H9 (cell line): ENCODE measurements at regions not wholly inside any gene's neighbourhood (a gene's known extent, or its start where the extent isn't known, plus 50 kb on each side); places are given as distances from the start of the nearest gene placed in this dataset.

Source experiments
- DNase-seq: peaks from one replicate; pipeline ENCODE4 v3.0.0-alpha.2; 2017
- H2AFZ ChIP-seq: one replicate; pipeline ENCODE4 v1.6.1; 2013; ENCODE audit warnings: mild to moderate bottlenecking, low read length, control low read depth, moderate library complexity
- H2AK5ac ChIP-seq: 2 replicates; pipeline ENCODE4 v1.6.1; 2013; ENCODE audit warnings: low read length, control low read depth, mixed read lengths; ENCODE audit not compliant: insufficient read length
- H2BK120ac ChIP-seq: one replicate; pipeline ENCODE4 v1.6.1; 2013; ENCODE audit warnings: low read depth, mild to moderate bottlenecking, low read length, control low read depth, inconsistent platforms; ENCODE audit not compliant: poor library complexity, severe bottlenecking
- H2BK12ac ChIP-seq: 2 replicates; pipeline ENCODE4 v1.6.1; 2013; ENCODE audit warnings: low read length, control low read depth, mixed read lengths, low read depth; ENCODE audit not compliant: insufficient read length
- H2BK15ac ChIP-seq: 2 replicates; pipeline ENCODE4 v1.6.1; 2013; ENCODE audit warnings: low read depth, low read length, control low read depth
- H2BK20ac ChIP-seq: one replicate; pipeline ENCODE4 v1.6.1; 2013; ENCODE audit warnings: low read depth, mild to moderate bottlenecking, low read length, control low read depth, inconsistent platforms; ENCODE audit not compliant: poor library complexity, severe bottlenecking
- H2BK5ac ChIP-seq: 2 replicates; pipeline ENCODE4 v1.6.1; 2013; ENCODE audit warnings: low read length, control low read depth, mixed read lengths; ENCODE audit not compliant: insufficient read length
- H3K14ac ChIP-seq: 2 replicates; pipeline ENCODE4 v1.6.1; 2013; ENCODE audit warnings: low read length, control low read depth; ENCODE audit not compliant: insufficient read depth
- H3K18ac ChIP-seq: 2 replicates; pipeline ENCODE4 v1.6.1; 2013; ENCODE audit warnings: low read depth, mild to moderate bottlenecking, mixed read lengths, low read length, control low read depth; ENCODE audit not compliant: insufficient read length
- H3K23ac ChIP-seq: 2 replicates; pipeline ENCODE4 v1.6.1; 2013; ENCODE audit warnings: low read length, control low read depth, mixed read lengths, low read depth; ENCODE audit not compliant: insufficient read length
- H3K23me2 ChIP-seq: 2 replicates; pipeline ENCODE4 v1.6.1; 2013; ENCODE audit warnings: low read depth, mild to moderate bottlenecking, mixed read lengths, low read length, control low read depth; ENCODE audit not compliant: insufficient read length, poor library complexity, severe bottlenecking
- H3K27ac ChIP-seq: 2 replicates; pipeline ENCODE4 v1.5.1; 2013; ENCODE audit warnings: low read length, control low read depth, mixed read lengths, low read depth; ENCODE audit not compliant: insufficient read length
- H3K27me3 ChIP-seq: 2 replicates; pipeline ENCODE4 v1.6.1; 2013; ENCODE audit warnings: low read length, control low read depth, inconsistent platforms; ENCODE audit not compliant: insufficient read depth
- H3K4ac ChIP-seq: 2 replicates; pipeline ENCODE4 v1.6.1; 2013; ENCODE audit warnings: low read depth, mild to moderate bottlenecking, control low read depth, inconsistent platforms, low read length, moderate library complexity
- H3K4me1 ChIP-seq: 2 replicates; pipeline ENCODE4 v1.6.1; 2013; ENCODE audit warnings: low read length, control low read depth, inconsistent platforms; ENCODE audit not compliant: insufficient read depth
- H3K4me2 ChIP-seq: 2 replicates; pipeline ENCODE4 v1.6.1; 2013; ENCODE audit warnings: low read length, control low read depth, mixed read lengths; ENCODE audit not compliant: insufficient read length, insufficient read depth
- H3K56ac ChIP-seq: 2 replicates; pipeline ENCODE4 v1.6.1; 2013; ENCODE audit warnings: low read depth, mild to moderate bottlenecking, mixed read lengths, low read length, control low read depth; ENCODE audit not compliant: insufficient read length
- H3K79me1 ChIP-seq: 2 replicates; pipeline ENCODE4 v1.6.1; 2013; ENCODE audit warnings: low read depth, mild to moderate bottlenecking, moderate library complexity, low read length, control low read depth, inconsistent platforms; ENCODE audit not compliant: insufficient read depth, poor library complexity, severe bottlenecking
- H3K79me2 ChIP-seq: 2 replicates; pipeline ENCODE4 v1.6.1; 2013; ENCODE audit warnings: low read length, control low read depth, inconsistent platforms; ENCODE audit not compliant: insufficient read depth
- H3K9ac ChIP-seq: 2 replicates; pipeline ENCODE4 v1.6.1; 2013; ENCODE audit warnings: low read length, control low read depth, mixed read lengths; ENCODE audit not compliant: insufficient read length; ENCODE audit errors: extremely low read depth
- H3K9me3 ChIP-seq: one replicate; pipeline ENCODE4 v1.6.1; 2013; ENCODE audit warnings: low read depth, low read length, inconsistent platforms; ENCODE audit not compliant: control insufficient read depth
- H3T11ph ChIP-seq: one replicate; pipeline ENCODE4 v1.6.1; 2013; ENCODE audit warnings: mild to moderate bottlenecking, low read length, control low read depth, inconsistent platforms
- H4K20me1 ChIP-seq: one replicate; pipeline ENCODE4 v1.6.1; 2013; ENCODE audit not compliant: control insufficient read depth, insufficient read length, insufficient read depth
- H4K5ac ChIP-seq: 2 replicates; pipeline ENCODE4 v1.6.1; 2013; ENCODE audit warnings: low read depth, mild to moderate bottlenecking, mixed read lengths, low read length, control low read depth; ENCODE audit not compliant: insufficient read length
- H4K8ac ChIP-seq: replicated peaks from 2 replicates; pipeline ENCODE4 v1.6.1; 2013; ENCODE audit warnings: low read length, control low read depth, mixed read lengths, low read depth; ENCODE audit not compliant: insufficient read length
- H4K91ac ChIP-seq: 2 replicates; pipeline ENCODE4 v1.6.1; 2013; ENCODE audit warnings: low read depth, mild to moderate bottlenecking, moderate library complexity, mixed read lengths, low read length, control low read depth; ENCODE audit not compliant: insufficient read length
- H3K27ac Mint-ChIP-seq, 3 experiments: 2 replicates in 2 of 3; 3 replicates in 1 of 3; pipeline ENCODE4 v1.8.0; 2020 to 2021; ENCODE audit warnings: mixed read lengths in 3 of 3, mild to moderate bottlenecking in 1 of 3, moderate library complexity in 1 of 3
- H3K27me3 Mint-ChIP-seq: 2 replicates; pipeline ENCODE4 v1.8.0; 2021; ENCODE audit warnings: low read depth, mild to moderate bottlenecking, moderate library complexity, mixed read lengths
- H3K36me3 Mint-ChIP-seq, 3 experiments: 2 replicates in 2 of 3; 3 replicates in 1 of 3; pipeline ENCODE4 v1.8.0; 2020 to 2021; ENCODE audit warnings: low read depth in 3 of 3, mixed read lengths in 3 of 3; ENCODE audit not compliant: insufficient read depth in 1 of 3
- H3K4me1 Mint-ChIP-seq, 2 experiments: 2 replicates each; pipeline ENCODE4 v1.8.0; 2020; ENCODE audit warnings: mixed read lengths in 2 of 2
- H3K4me3 Mint-ChIP-seq, 2 experiments: 2 replicates in 1 of 2; 3 replicates in 1 of 2; pipeline ENCODE4 v1.8.0; 2020 to 2021; ENCODE audit warnings: mild to moderate bottlenecking in 2 of 2, mixed read lengths in 2 of 2, moderate library complexity in 1 of 2
- H3K9me3 Mint-ChIP-seq, 2 experiments: 2 replicates in 1 of 2; 3 replicates in 1 of 2; pipeline ENCODE4 v1.8.0; 2020; ENCODE audit warnings: mild to moderate bottlenecking in 2 of 2, mixed read lengths in 2 of 2, moderate library complexity in 1 of 2
- WGBS: extraction: QIAGEN DNeasy Blood & Tissue Kit; methylation state at CpG from one replicate; pipeline ENCODE4 v1.1.7; 2013; ENCODE audit warnings: missing lambda C conversion rate, low lambda C conversion rate, mixed read lengths; ENCODE audit not compliant: insufficient read length; ENCODE audit errors: extremely low coverage; 5-methylcytosine and 5-hydroxymethylcytosine counted together
- TF ChIP-seq, protein P1 (sequence below): fragments of 200-600 bp; sonication (generic); conservative IDR thresholded peaks from 3 replicates; pipeline ENCODE4 v1.8.0; 2021; ENCODE audit warnings: antibody characterized with exemption, mild to moderate bottlenecking

DNA sequence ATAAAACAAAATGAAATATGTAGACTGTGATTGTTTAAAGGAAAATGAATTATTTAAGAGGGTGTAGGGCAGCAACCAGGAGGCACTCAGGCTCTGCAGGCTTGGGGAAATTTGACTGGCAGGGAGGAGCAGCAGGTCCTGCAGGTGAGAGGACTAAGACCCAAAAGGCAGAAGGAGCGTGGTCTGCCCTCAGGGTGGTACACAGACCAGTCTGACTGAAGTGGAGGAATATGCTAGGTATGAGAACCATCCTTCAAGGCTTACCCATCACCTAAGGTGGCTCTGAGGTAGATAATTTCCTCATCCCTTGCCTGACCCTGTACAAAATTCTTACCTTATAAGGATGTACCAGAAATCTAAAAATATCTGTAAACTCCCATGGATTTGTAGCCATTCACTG is 261.3 kb upstream of the RASGEF1B start:
- Histone ChIP-seq H3K56ac (no peak overlapping the region), H3K4me1 (no peaks in the 10 kb centered on the region), H3K27me3 (no peaks in the 10 kb centered on the region), H3K23ac (no peak overlapping the region), H3K9ac (no peak overlapping the region), H3T11ph (no peak overlapping the region), H4K91ac (no peak overlapping the region), H4K5ac (no peak overlapping the region), H3K4ac (no peak overlapping the region), H3K18ac (no peak overlapping the region), H3K23me2 (no peaks in the 10 kb centered on the region), H3K9me3 (no peaks in the 10 kb centered on the region), H2BK5ac (no peak overlapping the region), H3K79me2 (no peaks in the 10 kb centered on the region), H2BK15ac (no peak overlapping the region), H4K8ac (no peak overlapping the region), H3K27ac (no peak overlapping the region), H2AK5ac (no peak overlapping the region), H4K20me1 (no peaks in the 10 kb centered on the region), H3K4me2 (no peak overlapping the region), H2BK12ac (no peak overlapping the region), H2BK20ac (no peak overlapping the region), H3K14ac (no peak overlapping the region), H2BK120ac (no peak overlapping the region), H3K79me1 (no peaks in the 10 kb centered on the region), H2AFZ (no peak overlapping the region)
- Mint-ChIP-seq H3K36me3 (no peaks in the 10 kb centered on the region; a peak in 1 of 7 replicates), H3K4me3 (no peak overlapping the region), H3K27ac (no peak overlapping the region), H3K4me1 (no peaks in the 10 kb centered on the region), H3K9me3 (no peaks in the 10 kb centered on the region; a peak in 1 of 5 replicates), H3K27me3 (no peaks in the 10 kb centered on the region; the same call in 1 of the 2 replicates)
- no CpG with 5 or more reads among the region's 1 CpG for WGBS
- DNase-seq: no peak
- TF ChIP-seq, protein P1, sequence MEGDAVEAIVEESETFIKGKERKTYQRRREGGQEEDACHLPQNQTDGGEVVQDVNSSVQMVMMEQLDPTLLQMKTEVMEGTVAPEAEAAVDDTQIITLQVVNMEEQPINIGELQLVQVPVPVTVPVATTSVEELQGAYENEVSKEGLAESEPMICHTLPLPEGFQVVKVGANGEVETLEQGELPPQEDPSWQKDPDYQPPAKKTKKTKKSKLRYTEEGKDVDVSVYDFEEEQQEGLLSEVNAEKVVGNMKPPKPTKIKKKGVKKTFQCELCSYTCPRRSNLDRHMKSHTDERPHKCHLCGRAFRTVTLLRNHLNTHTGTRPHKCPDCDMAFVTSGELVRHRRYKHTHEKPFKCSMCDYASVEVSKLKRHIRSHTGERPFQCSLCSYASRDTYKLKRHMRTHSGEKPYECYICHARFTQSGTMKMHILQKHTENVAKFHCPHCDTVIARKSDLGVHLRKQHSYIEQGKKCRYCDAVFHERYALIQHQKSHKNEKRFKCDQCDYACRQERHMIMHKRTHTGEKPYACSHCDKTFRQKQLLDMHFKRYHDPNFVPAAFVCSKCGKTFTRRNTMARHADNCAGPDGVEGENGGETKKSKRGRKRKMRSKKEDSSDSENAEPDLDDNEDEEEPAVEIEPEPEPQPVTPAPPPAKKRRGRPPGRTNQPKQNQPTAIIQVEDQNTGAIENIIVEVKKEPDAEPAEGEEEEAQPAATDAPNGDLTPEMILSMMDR: no peak
